SH-SY5Y (cell line): ENCODE measurements at regions not wholly inside any gene's neighbourhood (a gene's known extent, or its start where the extent isn't known, plus 50 kb on each side); places are given as distances from the start of the nearest gene placed in this dataset.

Experiments used
- GATA2 ChIP-seq: IDR thresholded peaks from 2 replicates; pipeline ENCODE4 v1.6.1; 2011; ENCODE audit warnings: mild to moderate bottlenecking, low read depth, low read length
- GATA3 ChIP-seq: IDR thresholded peaks from 2 replicates; pipeline ENCODE4 v1.6.1; 2011; ENCODE audit warnings: low read depth, mild to moderate bottlenecking, low read length, moderate library complexity

- TF ChIP-seq GATA3 (no peak), GATA2 (no peak)
These were observed 1356.9 kb downstream of the TMEM121 start for GRCh38 chr14:106883218-106883692.
